Amniotic stem cell (primary cell): ENCODE measurements at regions not wholly inside any gene's neighbourhood (a gene's known extent, or its start where the extent isn't known, plus 50 kb on each side); places are given as distances from the start of the nearest gene placed in this dataset.
"Not testable (repeated sequence)": the region's sequence is repeated elsewhere in the genome, so short reads cannot be mapped to it uniquely, and the experiment has no call there.

Source experiments
- DNase-seq: peaks from one replicate; lab custom pipeline; 2025; lab: John Stamatoyannopoulos, UW

GRCh38 chr9:71632776-71633175 lies 135.5 kb downstream of the CEMIP2 start:
- no peak for DNase-seq

- no peak for DNase-seq
These were observed 137.8 kb downstream of the CEMIP2 start for GRCh38 chr9:71630377-71630995.

DNA sequence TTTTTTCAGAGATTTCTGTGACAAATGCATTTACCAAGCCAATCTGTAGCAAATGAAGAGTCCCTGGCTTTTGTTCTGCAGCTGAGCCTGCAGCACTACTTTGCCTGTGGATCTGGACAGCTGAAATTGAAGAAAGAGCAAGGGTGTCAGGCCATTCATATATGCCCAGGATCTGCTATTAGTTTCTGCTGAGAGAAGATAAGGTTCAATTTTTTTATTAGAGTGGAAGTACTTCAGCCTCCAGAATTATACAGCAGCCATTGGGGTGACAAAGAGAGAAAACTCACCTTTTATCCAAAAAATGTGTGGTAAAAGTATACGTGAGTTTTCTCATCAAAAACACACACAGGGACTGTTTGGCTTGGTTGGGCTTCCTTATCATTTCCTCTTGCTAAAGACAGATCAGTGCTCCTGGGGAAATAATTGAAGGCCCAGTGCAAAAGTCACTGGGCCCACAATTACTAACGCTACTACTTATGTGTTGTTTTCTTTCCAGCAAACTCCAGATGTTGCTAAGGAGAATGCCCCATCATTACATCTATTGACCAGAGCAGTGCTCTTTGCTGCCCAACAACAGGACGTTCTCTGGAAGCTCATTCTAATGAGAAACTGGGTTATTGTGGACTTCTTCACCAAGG lies 138.6 kb downstream of the CEMIP2 start:
- DNase-seq: no peak

- no peak for DNase-seq
These were observed 140.1 kb downstream of the CEMIP2 start for GRCh38 chr9:71628247-71628646.

GRCh38 chr9:71627537-71627936 lies 140.8 kb downstream of the CEMIP2 start:
- DNase-seq: no peak

GRCh38 chr9:71626395-71626794 lies 141.9 kb downstream of the CEMIP2 start:
- DNase-seq: no peak

DNA sequence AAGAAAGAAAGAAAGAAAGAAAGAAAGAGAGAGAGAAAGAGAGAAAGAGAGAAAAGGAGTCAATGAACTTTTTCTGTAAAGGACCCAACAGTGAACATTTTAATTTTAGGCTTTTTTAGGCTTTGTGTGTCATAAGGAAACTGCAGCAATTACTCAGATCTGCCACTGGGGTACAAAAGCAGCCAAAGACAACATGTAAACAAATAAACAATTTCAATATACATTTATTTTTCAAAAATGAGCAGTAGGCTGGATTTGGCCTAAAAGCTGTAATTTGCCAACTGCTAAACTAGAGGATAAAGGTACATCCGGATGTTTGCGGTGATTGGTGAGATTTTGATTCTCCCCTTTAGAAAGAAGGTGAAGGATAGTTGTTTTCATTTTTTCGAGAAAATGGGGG lies 143.6 kb downstream of the CEMIP2 start:
- no peak for DNase-seq

DNA sequence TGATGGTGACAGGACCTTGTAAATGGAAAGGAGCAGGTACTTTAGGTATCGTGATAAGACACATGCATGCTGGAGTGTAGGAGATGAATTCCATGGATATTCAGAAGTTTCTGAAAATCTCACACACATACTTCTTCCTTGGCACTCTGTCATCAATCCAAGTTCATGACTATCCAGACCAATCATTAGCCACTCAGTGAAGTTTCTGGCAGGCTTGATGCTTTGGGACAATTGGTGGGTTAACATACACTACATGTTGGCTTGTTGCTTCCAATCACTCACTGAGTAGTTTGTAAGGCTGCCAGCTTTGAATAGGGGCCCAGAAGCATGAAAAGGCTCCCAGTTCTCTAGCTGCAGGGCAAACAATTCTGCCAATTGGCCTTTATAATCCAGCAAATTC lies 147.6 kb downstream of the CEMIP2 start:
- no peak for DNase-seq

- no peak for DNase-seq
These were observed 148.0 kb downstream of the CEMIP2 start for GRCh38 chr9:71620331-71620730.

DNA sequence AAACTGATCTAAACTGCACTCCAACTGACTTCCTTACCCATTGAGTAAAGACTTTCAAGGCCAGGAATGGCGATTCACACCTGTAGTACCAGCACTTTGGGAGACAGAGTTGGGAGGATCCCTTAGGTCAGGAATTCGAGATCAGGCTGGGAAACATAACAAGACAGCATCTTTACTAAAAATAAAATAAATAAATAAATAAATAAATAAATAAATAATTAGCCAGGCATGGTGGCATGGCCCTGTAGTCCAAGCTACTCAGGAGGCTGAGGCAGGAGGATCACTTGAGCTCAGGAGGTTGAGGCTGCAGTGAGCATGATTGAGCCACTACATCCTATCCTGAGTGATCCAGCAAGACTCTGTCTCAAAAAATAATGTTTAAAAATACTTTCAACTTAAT lies 148.4 kb downstream of the CEMIP2 start:
- DNase-seq: no peak

GRCh38 chr9:71614409-71615010 lies 153.8 kb downstream of the CEMIP2 start:
- no peak for DNase-seq

- DNase-seq: no peak
These were observed 155.4 kb downstream of the CEMIP2 start for GRCh38 chr9:71612889-71613288.

DNA sequence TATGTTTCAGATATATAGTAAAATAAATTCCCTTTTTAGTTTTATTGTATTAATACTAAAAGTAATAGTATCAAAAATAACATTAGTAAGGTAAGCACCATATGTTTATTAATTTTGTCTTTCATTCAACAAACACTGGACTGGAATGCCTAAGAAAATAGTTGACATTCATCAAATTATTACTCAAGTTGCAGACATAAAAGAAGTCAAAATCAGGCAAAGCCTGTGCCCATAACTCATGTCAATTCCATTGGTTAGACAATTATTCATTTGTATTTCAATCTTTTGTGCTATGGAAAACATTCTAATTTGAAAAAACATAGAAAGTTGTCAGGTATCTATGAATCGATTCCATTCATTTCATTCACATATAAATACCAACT lies 158.9 kb downstream of the CEMIP2 start:
- DNase-seq: no peak

- DNase-seq: no peak
These were observed 159.4 kb downstream of the CEMIP2 start for GRCh38 chr9:71608825-71609447.

DNA sequence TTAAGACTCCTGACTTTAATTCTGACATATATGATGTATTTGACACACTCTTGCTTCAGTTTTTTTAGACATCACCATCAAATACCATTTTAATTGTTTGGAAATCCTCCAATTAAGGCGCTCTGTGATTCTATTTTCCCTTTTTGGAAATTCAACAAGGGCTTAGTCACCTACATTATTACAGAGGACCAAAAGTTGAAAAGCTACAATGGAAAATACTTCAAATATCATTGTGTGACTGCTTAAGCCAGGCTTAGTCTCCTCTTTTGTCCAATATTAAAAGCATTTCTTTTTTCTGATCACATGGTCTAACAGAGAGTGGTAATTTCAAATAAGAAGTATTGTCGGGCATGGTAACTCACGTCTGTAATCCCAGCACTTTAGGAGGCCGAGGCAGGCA lies 160.3 kb downstream of the CEMIP2 start:
- no peak for DNase-seq

GRCh38 chr9:71607461-71607881 lies 160.8 kb downstream of the CEMIP2 start:
- DNase-seq: no peak

GRCh38 chr9:71604197-71605063 lies 163.9 kb downstream of the CEMIP2 start:
- DNase-seq: peak; percentile 70

DNA sequence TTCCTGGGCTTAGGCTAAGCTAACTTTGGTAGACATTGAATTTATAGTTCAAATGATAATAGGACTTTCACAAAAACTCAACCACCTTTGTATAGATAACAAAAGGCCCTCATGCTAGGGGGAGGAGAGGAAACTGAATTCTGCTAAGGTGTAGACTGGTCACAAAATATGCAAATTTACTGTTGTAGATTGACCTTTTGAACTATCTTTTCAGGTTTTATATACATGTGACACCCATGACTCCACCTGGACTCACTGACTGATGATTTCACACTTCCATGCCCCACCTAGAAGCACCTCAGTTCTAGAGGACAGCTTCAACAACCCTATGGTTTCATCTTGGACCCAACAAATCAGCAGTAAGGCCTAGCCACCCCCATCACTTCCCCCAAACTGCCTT lies 165.7 kb downstream of the CEMIP2 start:
- DNase-seq: no peak

DNA sequence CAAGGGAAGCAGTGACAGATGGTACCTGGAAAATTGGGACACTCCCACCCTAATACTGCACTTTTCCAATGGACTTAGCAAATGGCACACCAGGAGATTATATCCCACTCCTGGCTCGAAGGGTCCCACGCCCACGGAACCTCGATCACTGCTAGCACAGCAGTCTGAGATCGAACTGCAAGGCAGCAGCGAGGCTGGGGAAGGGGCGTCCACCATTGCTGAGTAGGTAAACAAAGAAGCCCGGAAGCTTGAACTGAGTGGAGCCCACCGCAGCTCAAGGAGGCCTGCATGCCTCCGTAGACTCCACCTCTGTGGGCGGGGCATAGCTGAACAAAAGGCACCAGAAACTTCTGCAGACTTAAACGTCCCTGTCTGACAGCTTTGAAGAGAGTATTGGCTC lies 172.6 kb downstream of the CEMIP2 start:
- DNase-seq: not testable (repeated sequence)

GRCh38 chr9:71594541-71594940 lies 173.8 kb downstream of the CEMIP2 start:
- DNase-seq: no peak

GRCh38 chr9:71592400-71592799 lies 175.9 kb downstream of the CEMIP2 start:
- no peak for DNase-seq

DNA sequence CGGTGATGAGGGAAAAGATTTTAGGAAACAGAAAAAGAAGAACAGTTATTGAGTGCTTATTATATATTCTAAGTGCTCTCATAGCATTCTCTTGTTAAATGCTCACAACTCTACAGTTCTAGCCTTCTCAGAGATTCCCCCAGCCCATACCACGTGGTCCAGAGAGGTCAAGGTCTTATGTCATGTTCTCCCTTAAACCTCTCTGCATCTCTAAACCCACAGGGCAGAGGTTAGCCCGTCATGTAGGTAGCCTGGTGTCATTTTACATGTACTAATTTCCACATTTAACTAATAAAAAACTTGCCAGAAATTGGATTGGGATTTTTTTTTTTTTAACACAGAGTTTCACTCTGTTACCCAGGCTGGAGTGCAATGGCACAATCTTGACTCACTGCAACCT lies 178.0 kb downstream of the CEMIP2 start:
- DNase-seq: no peak
